Large intestine (tissue), 3 donors: ENCODE measurements at regions not wholly inside any gene's neighbourhood (a gene's known extent, or its start where the extent isn't known, plus 50 kb on each side); places are given as distances from the start of the nearest gene placed in this dataset.
"Not testable (repeated sequence)": the region's sequence is repeated elsewhere in the genome, so short reads cannot be mapped to it uniquely, and the experiment has no call there.

Experiments
- DNase-seq, 2 donors: peaks; one replicate each; pipeline versions ENCODE4 v3.0.0 to v3.0.0-alpha.2; 2013
- H3K27ac ChIP-seq: one replicate; pipeline ENCODE4 v1.5.1; 2013; ENCODE audit warnings: low read length
- H3K27me3 ChIP-seq: 2 replicates; pipeline ENCODE4 v1.6.1; 2013; ENCODE audit warnings: low read length; ENCODE audit not compliant: control insufficient read depth, insufficient read depth
- H3K36me3 ChIP-seq: 2 replicates; pipeline ENCODE4 v1.6.1; 2013; ENCODE audit warnings: low read length; ENCODE audit not compliant: control insufficient read depth, insufficient read depth
- H3K4me1 ChIP-seq: one replicate; pipeline ENCODE4 v1.6.1; 2013; ENCODE audit warnings: low read length; ENCODE audit not compliant: control insufficient read depth, insufficient read depth
- H3K4me3 ChIP-seq: one replicate; pipeline ENCODE4 v1.5.1; 2013; ENCODE audit warnings: low read length
- H3K9me3 ChIP-seq: one replicate; pipeline ENCODE4 v1.6.1; 2013; ENCODE audit warnings: mild to moderate bottlenecking, low read depth, low read length, moderate library complexity; ENCODE audit not compliant: control insufficient read depth
- WGBS: methylation state at CpG from one replicate; pipeline ENCODE4 v1.1.5; 2013; ENCODE audit warnings: low lambda C conversion rate; ENCODE audit not compliant: insufficient coverage; 5-methylcytosine and 5-hydroxymethylcytosine counted together

DNA sequence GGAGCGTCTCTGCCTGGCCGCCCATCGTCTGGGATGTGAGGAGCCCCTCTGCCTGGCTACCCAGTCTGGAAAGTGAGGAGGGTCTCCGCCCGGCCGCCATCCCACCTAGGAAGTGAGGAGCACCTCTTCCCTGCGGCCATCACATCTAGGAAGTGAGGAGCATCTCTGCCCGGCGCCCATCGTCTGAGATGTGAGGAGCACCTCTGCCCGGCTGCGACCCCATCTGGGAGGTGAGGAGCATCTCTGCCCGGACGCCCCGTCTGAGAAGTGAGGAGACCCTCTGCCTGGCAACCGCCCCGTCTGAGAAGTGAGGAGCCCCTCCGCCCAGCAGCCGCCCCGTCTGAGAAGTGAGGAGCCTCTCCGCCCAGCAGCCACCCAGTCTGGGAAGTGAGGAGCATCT is 84.5 kb downstream of the IDS start:
- not testable (repeated sequence) for DNase-seq, H3K27me3 ChIP-seq, H3K9me3 ChIP-seq, H3K4me3 ChIP-seq, H3K4me1 ChIP-seq, H3K27ac ChIP-seq, H3K36me3 ChIP-seq
- no CpG with 5 or more reads among the region's 21 CpGs for WGBS

DNA sequence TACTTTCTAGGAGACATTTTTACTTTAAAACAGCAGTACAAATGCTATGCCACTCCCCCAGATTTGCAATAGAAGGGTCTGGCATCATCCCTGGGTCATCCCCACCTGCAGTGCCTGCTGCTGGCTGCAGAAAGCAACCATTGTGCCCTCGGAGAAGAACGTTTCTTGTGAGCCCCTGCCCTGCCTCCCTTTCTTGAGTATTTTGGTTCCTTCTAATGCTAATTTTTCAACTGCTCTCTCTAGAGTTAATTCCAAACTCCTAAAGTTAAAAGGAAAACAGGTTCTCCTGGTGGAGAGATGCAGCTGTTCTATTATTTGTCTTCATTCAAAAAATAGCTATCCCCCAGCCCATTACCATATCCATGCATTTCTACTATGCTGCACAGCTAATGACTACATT is 107.1 kb downstream of the IDS start:
- H3K36me3 ChIP-seq = no peaks in the 10 kb centered on the region
- H3K4me1 ChIP-seq = no peaks in the 10 kb centered on the region
- WGBS = no CpG with 5 or more reads among the region's 2 CpGs
- no peak overlapping the region for H3K27ac ChIP-seq
- H3K9me3 ChIP-seq = no peaks in the 10 kb centered on the region
- no peak for DNase-seq
- no peak overlapping the region for H3K4me3 ChIP-seq
- no peaks in the 10 kb centered on the region for H3K27me3 ChIP-seq

DNA sequence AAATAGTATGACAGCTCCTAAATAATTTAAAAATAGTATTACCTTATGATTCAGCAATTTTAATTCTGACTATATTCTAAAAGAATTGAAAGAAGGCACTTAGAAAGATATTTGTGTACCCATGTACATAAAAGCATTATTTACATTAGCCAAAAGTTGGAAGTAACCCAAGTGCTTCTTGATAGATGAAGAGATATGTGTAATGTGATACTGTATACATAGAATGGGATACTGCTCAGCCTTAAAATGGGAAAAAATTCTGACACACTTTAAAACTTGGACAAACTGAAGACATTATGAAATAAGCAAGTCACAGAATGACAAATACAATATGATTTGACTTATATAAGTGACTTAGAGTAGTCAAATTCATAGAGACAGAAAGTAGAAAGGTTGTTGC is 112.2 kb downstream of the IDS start:
- H3K4me3 ChIP-seq = no peak overlapping the region
- no peaks in the 10 kb centered on the region for H3K27me3 ChIP-seq
- no peak overlapping the region for H3K27ac ChIP-seq
- no peaks in the 10 kb centered on the region for H3K36me3 ChIP-seq
- no peaks in the 10 kb centered on the region for H3K9me3 ChIP-seq
- no peaks in the 10 kb centered on the region for H3K4me1 ChIP-seq
- DNase-seq = no peak

DNA sequence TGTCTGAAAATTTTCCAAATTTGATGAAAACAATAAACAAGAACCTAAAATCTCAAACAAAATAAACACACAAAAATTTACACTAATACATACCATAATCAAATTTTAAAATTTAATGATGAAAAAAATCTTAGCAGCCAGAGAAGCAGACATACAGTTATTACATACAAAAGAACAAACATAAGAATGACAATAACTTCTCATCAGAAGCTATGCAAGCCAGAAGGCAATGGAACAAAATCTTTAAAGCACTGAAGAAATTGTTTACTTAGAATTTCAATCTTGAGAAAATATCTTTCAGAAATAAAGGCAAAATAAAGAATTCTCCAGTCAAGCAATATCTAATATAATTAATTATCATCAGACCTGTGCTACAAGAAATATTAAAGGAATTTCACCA is 121.3 kb downstream of the IDS start:
- DNase-seq = no peak
- Histone ChIP-seq H3K27ac (no peak overlapping the region), H3K36me3 (no peaks in the 10 kb centered on the region), H3K4me1 (no peaks in the 10 kb centered on the region), H3K4me3 (no peak overlapping the region), H3K27me3 (no peaks in the 10 kb centered on the region), H3K9me3 (no peaks in the 10 kb centered on the region)

DNA sequence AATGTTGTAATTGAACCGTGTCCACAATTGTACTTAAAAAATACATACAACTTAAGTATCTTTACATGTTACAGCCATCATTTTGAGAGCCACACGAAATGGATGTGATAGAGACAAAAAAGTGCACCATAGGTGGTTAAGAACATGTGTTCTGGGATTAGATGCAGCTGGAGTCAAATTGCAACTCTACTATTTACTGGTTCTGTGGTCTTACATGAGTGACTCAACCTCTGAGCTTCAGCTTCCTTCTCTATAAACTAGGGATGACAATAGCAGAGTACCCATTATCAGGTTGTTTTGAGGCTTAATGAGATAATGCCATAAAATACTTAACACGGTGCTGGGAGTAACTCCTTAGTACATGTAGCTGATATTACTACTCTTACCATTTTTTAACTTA is 130.4 kb downstream of the IDS start:
- no peaks in the 10 kb centered on the region for H3K27me3 ChIP-seq
- WGBS = no CpG with 5 or more reads among the region's 3 CpGs
- no peak overlapping the region for H3K4me3 ChIP-seq
- H3K36me3 ChIP-seq = no peaks in the 10 kb centered on the region
- no peak for DNase-seq
- no peak overlapping the region for H3K27ac ChIP-seq
- H3K4me1 ChIP-seq = no peaks in the 10 kb centered on the region
- no peaks in the 10 kb centered on the region for H3K9me3 ChIP-seq

DNA sequence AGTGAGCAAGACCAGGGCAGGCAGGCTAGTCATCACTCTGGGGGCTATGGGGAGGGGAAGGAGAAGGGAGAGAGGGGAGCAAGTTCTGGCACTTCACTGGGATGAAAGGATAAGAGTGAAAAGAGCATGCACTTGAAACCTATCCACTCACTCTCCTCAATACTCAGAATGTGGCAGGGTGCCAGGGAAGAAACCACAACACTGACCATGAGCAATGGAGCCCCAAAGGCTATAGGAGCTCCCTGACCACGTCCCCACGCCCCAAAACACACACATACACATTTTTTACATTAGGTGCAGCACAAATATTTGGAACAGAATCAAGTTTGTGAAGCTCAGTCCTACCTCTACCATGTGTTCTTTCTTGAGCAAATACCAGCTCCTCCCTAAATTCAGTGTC is 132.2 kb downstream of the IDS start:
- no peak overlapping the region for H3K27ac ChIP-seq
- no peak for DNase-seq
- no peaks in the 10 kb centered on the region for H3K36me3 ChIP-seq
- H3K9me3 ChIP-seq = no peaks in the 10 kb centered on the region
- no peak overlapping the region for H3K4me3 ChIP-seq
- H3K27me3 ChIP-seq = no peaks in the 10 kb centered on the region
- no peaks in the 10 kb centered on the region for H3K4me1 ChIP-seq
- no CpG with 5 or more reads among the region's 2 CpGs for WGBS

DNA sequence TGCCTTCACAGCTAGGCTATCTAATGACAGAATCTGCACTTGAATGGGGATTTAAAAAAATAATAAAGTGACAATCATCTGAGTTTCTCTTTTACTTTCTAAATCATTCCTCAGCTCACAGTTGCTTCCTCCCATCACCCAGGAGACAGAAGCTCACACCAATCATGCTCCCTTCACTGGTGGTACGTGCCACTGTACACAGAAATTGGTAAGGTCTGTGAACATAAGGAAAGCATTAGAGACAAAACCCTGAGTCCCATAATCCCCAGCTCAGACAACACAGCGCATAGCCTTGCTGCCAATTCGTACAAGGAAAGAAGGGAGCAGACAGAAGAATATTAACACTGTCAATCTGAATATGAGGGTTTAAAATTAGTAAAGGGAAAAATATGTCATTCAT is 133.1 kb downstream of the IDS start:
- no CpG with 5 or more reads among the region's 3 CpGs for WGBS
- no peak for DNase-seq

DNA sequence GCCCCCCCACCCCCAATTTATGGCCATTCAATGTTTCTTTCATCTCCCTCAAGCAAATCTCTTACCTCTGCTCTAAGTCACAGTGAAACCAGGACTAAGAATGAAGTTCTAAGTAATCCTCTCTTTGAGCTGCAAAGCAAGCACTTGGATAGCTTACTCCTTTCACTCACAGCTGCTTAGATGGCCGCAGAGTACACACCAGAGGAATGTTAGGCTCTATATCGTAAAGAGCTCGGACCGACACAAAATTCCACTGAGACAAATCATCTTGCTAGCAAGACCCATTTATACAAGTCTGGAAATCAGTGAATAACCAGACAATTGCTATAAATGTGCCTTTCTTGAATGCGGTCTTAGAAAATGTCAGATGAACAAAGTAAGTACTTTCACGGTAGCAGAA is 135.0 kb downstream of the IDS start:
- no peaks in the 10 kb centered on the region for H3K4me1 ChIP-seq
- H3K27ac ChIP-seq = no peak overlapping the region
- H3K36me3 ChIP-seq = no peaks in the 10 kb centered on the region
- no CpG with 5 or more reads among the region's 6 CpGs for WGBS
- H3K9me3 ChIP-seq = no peaks in the 10 kb centered on the region
- no peak for DNase-seq
- H3K27me3 ChIP-seq = no peaks in the 10 kb centered on the region
- no peak overlapping the region for H3K4me3 ChIP-seq

More for the DNA sequence above, 133.1 kb downstream of the IDS start:
- Histone ChIP-seq H3K9me3 (no peaks in the 10 kb centered on the region), H3K4me1 (no peaks in the 10 kb centered on the region), H3K4me3 (no peak overlapping the region), H3K36me3 (no peaks in the 10 kb centered on the region), H3K27me3 (no peaks in the 10 kb centered on the region), H3K27ac (no peak overlapping the region)

DNA sequence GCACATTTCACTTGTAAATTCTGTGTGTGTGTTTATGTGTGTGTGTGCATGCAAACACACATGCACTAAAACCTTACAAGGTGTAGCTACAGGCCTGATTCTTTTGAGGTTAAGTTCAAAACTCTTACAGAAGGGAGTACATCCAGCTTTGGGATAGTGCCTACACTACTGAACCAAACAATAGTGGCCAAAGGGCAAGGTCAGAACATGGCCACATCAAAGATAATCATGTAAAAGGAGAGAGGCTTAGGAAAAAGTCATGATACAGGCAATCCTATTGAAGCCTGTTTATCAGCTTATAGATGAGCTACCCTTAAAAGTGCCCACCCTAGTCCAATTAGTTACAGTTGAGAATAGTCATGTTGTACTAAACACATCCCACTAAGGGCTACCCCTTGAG is 139.6 kb downstream of the IDS start:
- DNase-seq = no peak
- no peaks in the 10 kb centered on the region for H3K9me3 ChIP-seq
- no peaks in the 10 kb centered on the region for H3K36me3 ChIP-seq
- H3K27me3 ChIP-seq = no peaks in the 10 kb centered on the region
- H3K4me3 ChIP-seq = no peak overlapping the region
- H3K4me1 ChIP-seq = no peaks in the 10 kb centered on the region
- H3K27ac ChIP-seq = no peak overlapping the region

DNA sequence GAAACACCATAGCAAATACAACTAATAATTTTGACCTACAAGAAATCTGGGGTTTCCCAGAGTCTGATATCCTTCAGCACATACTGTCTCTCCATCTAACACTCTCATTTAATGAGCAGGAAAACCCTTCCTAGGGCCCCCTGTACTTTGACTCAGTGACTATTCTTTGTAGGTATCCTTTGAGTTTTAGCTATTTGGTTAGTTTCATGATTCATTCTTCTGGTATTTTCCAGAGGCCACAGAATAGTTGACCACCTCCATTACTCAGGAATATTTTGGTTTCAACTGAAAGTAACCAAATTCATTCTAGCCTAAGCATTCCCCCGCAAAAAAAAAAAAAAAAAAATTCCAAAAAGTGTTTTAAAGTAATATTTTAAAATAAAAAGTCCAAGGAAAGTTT is 140.0 kb downstream of the IDS start:
- no peaks in the 10 kb centered on the region for H3K36me3 ChIP-seq
- H3K27me3 ChIP-seq = no peaks in the 10 kb centered on the region
- no peak for DNase-seq
- H3K4me1 ChIP-seq = no peaks in the 10 kb centered on the region
- H3K4me3 ChIP-seq = no peak overlapping the region
- no peaks in the 10 kb centered on the region for H3K9me3 ChIP-seq
- no peak overlapping the region for H3K27ac ChIP-seq
- WGBS = no CpG with 5 or more reads among the region's 1 CpG

DNA sequence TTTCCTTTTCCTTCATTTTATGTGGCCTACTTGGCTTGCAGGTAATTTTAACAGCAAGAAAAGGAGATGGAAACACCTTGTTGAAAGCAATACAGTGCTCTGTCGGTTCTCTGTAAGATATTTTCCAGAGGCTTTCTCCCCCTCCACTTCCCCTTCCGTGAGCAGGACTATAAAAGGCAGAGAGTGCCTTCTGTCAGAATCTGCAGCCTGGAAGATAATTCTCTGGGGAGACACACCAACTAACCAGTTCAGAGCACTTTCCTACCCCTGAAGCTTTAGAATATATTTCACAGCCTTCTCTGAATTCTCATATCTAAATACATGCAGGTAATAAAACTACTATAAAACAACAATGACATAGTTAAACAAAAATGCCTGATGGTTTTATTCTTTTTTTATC is 141.1 kb downstream of the IDS start:
- Histone ChIP-seq H3K4me1 (no peaks in the 10 kb centered on the region), H3K27ac (no peak overlapping the region), H3K27me3 (no peaks in the 10 kb centered on the region), H3K4me3 (no peak overlapping the region), H3K36me3 (no peaks in the 10 kb centered on the region), H3K9me3 (no peaks in the 10 kb centered on the region)
- WGBS = 60% methylated on average over 1 of the region's 2 CpGs
- no peak for DNase-seq

DNA sequence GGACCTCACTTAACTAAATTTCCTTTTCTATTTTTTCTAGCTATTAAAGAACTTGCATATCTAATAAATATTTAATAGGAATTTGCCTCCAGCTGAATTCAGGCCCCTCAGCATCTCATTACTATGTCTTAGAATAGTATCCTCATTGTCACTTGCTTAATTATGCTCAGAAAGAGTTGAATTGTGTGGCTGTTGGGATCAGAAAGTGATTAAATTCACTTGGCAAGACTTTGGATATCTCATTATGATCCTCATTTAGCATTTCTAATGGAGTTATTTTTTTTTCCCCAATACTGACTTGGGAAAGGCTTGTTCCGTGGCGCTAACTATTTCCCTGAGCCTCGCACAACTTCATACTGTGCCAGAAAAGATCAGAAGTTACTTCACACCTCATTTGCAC is 158.8 kb downstream of the IDS start:
- Histone ChIP-seq H3K9me3 (no peaks in the 10 kb centered on the region), H3K4me1 (no peaks in the 10 kb centered on the region), H3K36me3 (no peaks in the 10 kb centered on the region), H3K4me3 (no peak overlapping the region), H3K27me3 (no peaks in the 10 kb centered on the region), H3K27ac (no peak overlapping the region)
- no peak for DNase-seq
- WGBS = no CpG with 5 or more reads among the region's 3 CpGs
